Lower leg skin (tissue), 3 donors: ENCODE measurements at regions not wholly inside any gene's neighbourhood (a gene's known extent, or its start where the extent isn't known, plus 50 kb on each side); places are given as distances from the start of the nearest gene placed in this dataset.

Source experiments
- CTCF ChIP-seq, 3 donors: fragments of 450-650 bp; IDR thresholded peaks; one replicate each; pipeline ENCODE4 v1.5.1; 2016; ENCODE audit warnings: antibody characterized with exemption in 3 of 3, mild to moderate bottlenecking in 3 of 3, moderate library complexity in 2 of 3
- POLR2A ChIP-seq, 2 donors: fragments of 450-650 bp; IDR thresholded peaks; one replicate each; pipeline ENCODE4 v1.6.1; 2016 to 2017; ENCODE audit warnings: antibody characterized with exemption in 2 of 2, mild to moderate bottlenecking in 1 of 2, moderate library complexity in 1 of 2

GRCh38 chr3:43863966-43864933 is 173.5 kb downstream of the ABHD5 start:
- TF ChIP-seq CTCF (IDR thresholded peaks at IDR 0.05) (no peak), POLR2A (IDR thresholded peaks at IDR 0.05) (no peak)
